ENCODE measurements at regions not wholly inside any gene's neighbourhood (a gene's known extent, or its start where the extent isn't known, plus 50 kb on each side); places are given as distances from the start of the nearest gene placed in this dataset.

- H3K36me3 ChIP-seq: no peaks in the 10 kb centered on the region
- ATAC-seq: no peak
- H3K9me3 ChIP-seq: no peaks in the 10 kb centered on the region
- no peaks in the 10 kb centered on the region for H3K27me3 ChIP-seq (ENCODE audit: low read depth)
- H3K4me3 ChIP-seq: no peak overlapping the region
- no peak for DNase-seq
- H3K4me1 ChIP-seq: no peaks in the 10 kb centered on the region
- no peak overlapping the region for H3K27ac ChIP-seq
- intact Hi-C loops (cut with DNase I): no loop called here
- no peak for TF ChIP-seq CTCF (IDR thresholded peaks at IDR 0.05)
Observed at GRCh38 chr14:25557466-25557865, 507.5 kb upstream of the STXBP6 start.

GRCh38 chr14:25552826-25553225 is 502.9 kb upstream of the STXBP6 start:
- intact Hi-C loops (cut with DNase I): no loop called here
- no peak for TF ChIP-seq CTCF (IDR thresholded peaks at IDR 0.05)
- H3K36me3 ChIP-seq: no peaks in the 10 kb centered on the region
- no peak for DNase-seq
- no peaks in the 10 kb centered on the region for H3K27me3 ChIP-seq (ENCODE audit: low read depth)
- H3K27ac ChIP-seq: no peak overlapping the region
- H3K4me1 ChIP-seq: no peaks in the 10 kb centered on the region
- H3K9me3 ChIP-seq: no peaks in the 10 kb centered on the region
- ATAC-seq: no peak
- H3K4me3 ChIP-seq: no peak overlapping the region

GRCh38 chr14:25551674-25552073 is 501.7 kb upstream of the STXBP6 start:
- Histone ChIP-seq H3K27ac (no peak overlapping the region), H3K36me3 (no peaks in the 10 kb centered on the region), H3K9me3 (no peaks in the 10 kb centered on the region), H3K4me1 (no peaks in the 10 kb centered on the region), H3K27me3 (ENCODE audit: low read depth) (no peaks in the 10 kb centered on the region), H3K4me3 (no peak overlapping the region)
- TF ChIP-seq CTCF (IDR thresholded peaks at IDR 0.05): no peak
- no peak for DNase-seq
- no peak for ATAC-seq
- intact Hi-C loops (cut with DNase I): no loop called here

GRCh38 chr14:25546826-25547225 is 496.9 kb upstream of the STXBP6 start:
- Histone ChIP-seq H3K27ac (no peak overlapping the region), H3K4me3 (no peak overlapping the region), H3K9me3 (no peaks in the 10 kb centered on the region), H3K4me1 (no peaks in the 10 kb centered on the region), H3K27me3 (ENCODE audit: low read depth) (no peaks in the 10 kb centered on the region), H3K36me3 (no peaks in the 10 kb centered on the region)
- intact Hi-C loops (cut with DNase I): no loop called here
- DNase-seq (no peak), ATAC-seq (no peak)
- no peak for TF ChIP-seq CTCF (IDR thresholded peaks at IDR 0.05)

- DNase-seq: no peak
- intact Hi-C loops (cut with DNase I): no loop called here
Observed at GRCh38 chr14:25537846-25538455, 488.0 kb upstream of the STXBP6 start.

More at GRCh38 chr14:25537846-25538455, 488.0 kb upstream of the STXBP6 start:
- Histone ChIP-seq H3K27me3 (ENCODE audit: low read depth) (no peaks in the 10 kb centered on the region), H3K9me3 (no peaks in the 10 kb centered on the region), H3K4me1 (no peaks in the 10 kb centered on the region), H3K36me3 (no peaks in the 10 kb centered on the region), H3K27ac (no peak overlapping the region), H3K4me3 (no peak overlapping the region)
- ATAC-seq: no peak
- peak; percentile 45 for TF ChIP-seq CTCF (IDR thresholded peaks at IDR 0.05)
